Osteocyte (in vitro differentiated cells): ENCODE measurements at regions not wholly inside any gene's neighbourhood (a gene's known extent, or its start where the extent isn't known, plus 50 kb on each side); places are given as distances from the start of the nearest gene placed in this dataset.

ENCODE experiments used
- DNase-seq: peaks from one replicate; pipeline ENCODE4 v3.0.0; 2021; ENCODE audit warnings: mixed read lengths; ENCODE audit not compliant: unreplicated experiment; ENCODE audit errors: extremely low spot score
- H3K27ac Mint-ChIP-seq: one replicate; pipeline ENCODE4 v1.8.0; 2021; ENCODE audit warnings: mild to moderate bottlenecking, mixed read lengths; ENCODE audit not compliant: unreplicated experiment
- H3K27me3 Mint-ChIP-seq: one replicate; pipeline ENCODE4 v1.8.0; 2021; ENCODE audit warnings: mixed read lengths; ENCODE audit not compliant: unreplicated experiment
- H3K36me3 Mint-ChIP-seq: one replicate; pipeline ENCODE4 v1.8.0; 2021; ENCODE audit warnings: mixed read lengths; ENCODE audit not compliant: unreplicated experiment
- H3K4me1 Mint-ChIP-seq: one replicate; pipeline ENCODE4 v1.8.0; 2021; ENCODE audit warnings: mixed read lengths; ENCODE audit not compliant: unreplicated experiment
- H3K4me3 Mint-ChIP-seq: one replicate; pipeline ENCODE4 v1.8.0; 2021; ENCODE audit warnings: mild to moderate bottlenecking, moderate library complexity, mixed read lengths; ENCODE audit not compliant: unreplicated experiment
- H3K9me3 Mint-ChIP-seq: one replicate; pipeline ENCODE4 v1.8.0; 2021; ENCODE audit warnings: mixed read lengths; ENCODE audit not compliant: unreplicated experiment
- CTCF ChIP-seq: fragments of 200-600 bp; sonication (generic); IDR thresholded peaks from 2 replicates; pipeline ENCODE4 v1.5.0; 2021; ENCODE audit warnings: antibody characterized with exemption, mild to moderate bottlenecking, moderate library complexity

- TF ChIP-seq CTCF, result no peak
- Mint-ChIP-seq H3K36me3 (no peaks in the 10 kb centered on the region), H3K27me3 (no peaks in the 10 kb centered on the region), H3K4me3 (no peak overlapping the region), H3K27ac (peak overlapping the region; percentile 13), H3K4me1 (peaks cover 15% of the 10 kb centered on the region), H3K9me3 (no peaks in the 10 kb centered on the region)
- no peak for DNase-seq
These were observed 106.7 kb downstream of the TM2D1 start for GRCh38 chr1:61618193-61618592.

- TF ChIP-seq CTCF, result no peak
- Mint-ChIP-seq H3K27ac (peak overlapping the region; percentile 49), H3K4me1 (peaks cover 15% of the 10 kb centered on the region), H3K9me3 (no peaks in the 10 kb centered on the region), H3K36me3 (no peaks in the 10 kb centered on the region), H3K4me3 (no peak overlapping the region), H3K27me3 (no peaks in the 10 kb centered on the region)
- DNase-seq, result no peak
These were observed 108.1 kb downstream of the TM2D1 start for GRCh38 chr1:61616830-61617229.

GRCh38 chr1:61612602-61613001 is 112.3 kb downstream of the TM2D1 start:
- Mint-ChIP-seq H3K27me3 (no peaks in the 10 kb centered on the region), H3K4me3 (no peak overlapping the region), H3K36me3 (no peaks in the 10 kb centered on the region), H3K9me3 (no peaks in the 10 kb centered on the region), H3K27ac (no peak overlapping the region), H3K4me1 (peaks cover 7% of the 10 kb centered on the region)
- no peak for TF ChIP-seq CTCF
- no peak for DNase-seq

GRCh38 chr1:61609040-61609439 is 115.9 kb downstream of the TM2D1 start:
- H3K4me1 Mint-ChIP-seq, result peaks cover 18% of the 10 kb centered on the region
- H3K36me3 Mint-ChIP-seq, result no peaks in the 10 kb centered on the region
- no peak overlapping the region for H3K27ac Mint-ChIP-seq
- H3K4me3 Mint-ChIP-seq, result no peak overlapping the region
- no peak for TF ChIP-seq CTCF
- H3K9me3 Mint-ChIP-seq, result no peaks in the 10 kb centered on the region
- no peaks in the 10 kb centered on the region for H3K27me3 Mint-ChIP-seq
- no peak for DNase-seq

GRCh38 chr1:61607448-61607847 is 117.5 kb downstream of the TM2D1 start:
- Mint-ChIP-seq H3K27ac (no peak overlapping the region), H3K27me3 (no peaks in the 10 kb centered on the region), H3K9me3 (no peaks in the 10 kb centered on the region), H3K4me1 (peaks cover 24% of the 10 kb centered on the region), H3K4me3 (no peak overlapping the region), H3K36me3 (no peaks in the 10 kb centered on the region)
- DNase-seq, result no peak
- no peak for TF ChIP-seq CTCF
